SKM-1 (cell line): ENCODE measurements at regions not wholly inside any gene's neighbourhood (a gene's known extent, or its start where the extent isn't known, plus 50 kb on each side); places are given as distances from the start of the nearest gene placed in this dataset.
A peak's percentile ranks its signal among the peaks of the same experiment; 100 is the strongest.

ENCODE experiments used
- DNase-seq: peaks from one replicate; lab custom pipeline; 2025; ENCODE audit not compliant: unreplicated experiment; lab: John Stamatoyannopoulos, UW

GRCh38 chr11:11016943-11017342 is 159.1 kb upstream of the ZBED5 start:
- no peak for DNase-seq

GRCh38 chr11:11016068-11016467 is 158.2 kb upstream of the ZBED5 start:
- DNase-seq: no peak

- DNase-seq: no peak
Measured at GRCh38 chr11:11011617-11012016, 153.8 kb upstream of the ZBED5 start.

GRCh38 chr11:11010624-11011127 is 152.8 kb upstream of the ZBED5 start:
- no peak for DNase-seq

- DNase-seq: no peak
Measured at GRCh38 chr11:11009179-11009578, 151.3 kb upstream of the ZBED5 start.

GRCh38 chr11:11004069-11004468 is 146.2 kb upstream of the ZBED5 start:
- DNase-seq: no peak

- no peak for DNase-seq
Measured at GRCh38 chr11:11003226-11003625, 145.4 kb upstream of the ZBED5 start.

GRCh38 chr11:11000579-11001283 is 142.9 kb upstream of the ZBED5 start:
- DNase-seq: no peak

- no peak for DNase-seq
Measured at GRCh38 chr11:10998674-10999073, 140.8 kb upstream of the ZBED5 start.

GRCh38 chr11:10996678-10997077 is 138.8 kb upstream of the ZBED5 start:
- no peak for DNase-seq

GRCh38 chr11:10993640-10994039 is 135.8 kb upstream of the ZBED5 start:
- DNase-seq: no peak

GRCh38 chr11:10993186-10993585 is 135.3 kb upstream of the ZBED5 start:
- no peak for DNase-seq

- DNase-seq: no peak
Measured at GRCh38 chr11:10991393-10991792, 133.5 kb upstream of the ZBED5 start.

- DNase-seq: no peak
Measured at GRCh38 chr11:10990637-10991193, 132.9 kb upstream of the ZBED5 start.

- no peak for DNase-seq
Measured at GRCh38 chr11:10990160-10990559, 132.3 kb upstream of the ZBED5 start.

GRCh38 chr11:10986006-10986405 is 128.2 kb upstream of the ZBED5 start:
- no peak for DNase-seq

GRCh38 chr11:10984742-10985141 is 126.9 kb upstream of the ZBED5 start:
- DNase-seq: no peak

GRCh38 chr11:10984250-10984649 is 126.4 kb upstream of the ZBED5 start:
- no peak for DNase-seq

- DNase-seq: no peak
Measured at GRCh38 chr11:10982704-10983510, 125.1 kb upstream of the ZBED5 start.

GRCh38 chr11:10979529-10979928 is 121.7 kb upstream of the ZBED5 start:
- DNase-seq: peak; percentile 88

- DNase-seq: no peak
Measured at GRCh38 chr11:10978198-10978597, 120.3 kb upstream of the ZBED5 start.

- no peak for DNase-seq
Measured at GRCh38 chr11:10975287-10975721, 117.5 kb upstream of the ZBED5 start.
